HepG2 (cell line): ENCODE measurements at regions not wholly inside any gene's neighbourhood (a gene's known extent, or its start where the extent isn't known, plus 50 kb on each side); places are given as distances from the start of the nearest gene placed in this dataset.
A peak's percentile ranks its signal among the peaks of the same experiment; 100 is the strongest.

ENCODE experiments used
- BORCS8-MEF2B ChIP-seq: sonication (generic); formaldehyde crosslinking; IDR thresholded peaks from 2 replicates; pipeline ENCODE4 v1.8.0; 2022; ENCODE audit warnings: mild to moderate bottlenecking, missing genetic modification reagents
- CREBL2 ChIP-seq: sonication (generic); formaldehyde crosslinking; IDR thresholded peaks from 2 replicates; pipeline ENCODE4 v1.8.1; 2023; ENCODE audit warnings: missing genetic modification reagents, mild to moderate bottlenecking, borderline replicate concordance
- DNMT1 ChIP-seq: sonication (generic); formaldehyde crosslinking; IDR thresholded peaks from 2 replicates; pipeline ENCODE4 v1.5.1; 2020; ENCODE audit warnings: mild to moderate bottlenecking, missing genetic modification reagents
- FOXK2 ChIP-seq: fragments of 450-650 bp; IDR thresholded peaks from 2 replicates; pipeline ENCODE4 v1.6.1; 2016
- JARID2 ChIP-seq: sonication (generic); formaldehyde crosslinking; IDR thresholded peaks from 2 replicates; pipeline ENCODE4 v1.8.1; 2023; ENCODE audit warnings: missing genetic modification reagents, inconsistent platforms; ENCODE audit not compliant: insufficient replicate concordance
- NBN ChIP-seq: fragments of 450-650 bp; conservative IDR thresholded peaks from 2 replicates; pipeline ENCODE4 v1.6.1; 2017
- NFE2 ChIP-seq: sonication (generic); formaldehyde crosslinking; IDR thresholded peaks from 2 replicates; pipeline ENCODE4 v1.4.0; 2020; ENCODE audit warnings: missing genetic modification reagents
- NR2C2 ChIP-seq: sonication (generic); formaldehyde crosslinking; IDR thresholded peaks from 2 replicates; pipeline ENCODE4 v1.4.0; 2020; ENCODE audit warnings: missing genetic modification reagents, mild to moderate bottlenecking, moderate library complexity, borderline replicate concordance
- SOX5 ChIP-seq: IDR thresholded peaks from 2 replicates; pipeline ENCODE4 v1.6.1; 2016; ENCODE audit warnings: borderline replicate concordance
- ZBED4 ChIP-seq: sonication (generic); formaldehyde crosslinking; IDR thresholded peaks from 2 replicates; pipeline ENCODE4 v1.4.0; 2020; ENCODE audit warnings: missing genetic modification reagents, borderline replicate concordance
- ZBTB7B ChIP-seq: sonication (generic); formaldehyde crosslinking; IDR thresholded peaks from 2 replicates; pipeline ENCODE4 v1.4.0; 2020; ENCODE audit warnings: missing genetic modification reagents
- ZFP36 ChIP-seq: fragments of 150-350 bp; IDR thresholded peaks from 2 replicates; pipeline ENCODE4 v1.6.1; 2018; ENCODE audit warnings: borderline replicate concordance, low read length, low read depth; ENCODE audit not compliant: partially characterized antibody
- ZFY ChIP-seq: sonication (generic); formaldehyde crosslinking; IDR thresholded peaks from 2 replicates; pipeline ENCODE4 v1.4.0; 2020; ENCODE audit warnings: missing genetic modification reagents
- ZFYVE20 ChIP-seq: sonication (generic); formaldehyde crosslinking; IDR thresholded peaks from 2 replicates; pipeline ENCODE4 v1.8.0; 2023; ENCODE audit warnings: low read depth, mild to moderate bottlenecking, moderate library complexity, missing genetic modification reagents, borderline replicate concordance
- ZNF18 ChIP-seq: sonication (generic); formaldehyde crosslinking; IDR thresholded peaks from 2 replicates; pipeline ENCODE4 v1.8.0; 2022; ENCODE audit warnings: mild to moderate bottlenecking, missing genetic modification reagents; ENCODE audit not compliant: insufficient replicate concordance
- ZNF256 ChIP-seq: sonication (generic); formaldehyde crosslinking; conservative IDR thresholded peaks from 2 replicates; pipeline ENCODE4 v1.4.0; 2020; ENCODE audit warnings: missing genetic modification reagents
- ZNF263 ChIP-seq: sonication (generic); formaldehyde crosslinking; IDR thresholded peaks from 2 replicates; pipeline ENCODE4 v1.4.0; 2020; ENCODE audit warnings: missing genetic modification reagents
- ZNF414 ChIP-seq: sonication (generic); formaldehyde crosslinking; IDR thresholded peaks from 2 replicates; pipeline ENCODE4 v1.5.0; 2020; ENCODE audit warnings: missing genetic modification reagents
- ZNF44 ChIP-seq: sonication (generic); formaldehyde crosslinking; IDR thresholded peaks from 2 replicates; pipeline ENCODE4 v1.5.1; 2020; ENCODE audit warnings: mild to moderate bottlenecking, missing genetic modification reagents
- ZNF597 ChIP-seq: sonication (generic); formaldehyde crosslinking; IDR thresholded peaks from 2 replicates; pipeline ENCODE4 v1.5.0; 2020; ENCODE audit warnings: missing genetic modification reagents
- ZNF674 ChIP-seq: sonication (generic); formaldehyde crosslinking; IDR thresholded peaks from 2 replicates; pipeline ENCODE4 v1.5.0; 2020; ENCODE audit warnings: low read depth, mild to moderate bottlenecking, missing genetic modification reagents

- TF ChIP-seq ZNF597 (CRISPR knock-in tag) (no peak), FOXK2 (no peak), SOX5 (peak; percentile 94), JARID2 (CRISPR knock-in tag) (no peak), ZFP36 (no peak), ZNF414 (CRISPR knock-in tag) (peak; percentile 88; the same call in 1 of the 2 replicates), ZFYVE20 (no peak), DNMT1 (CRISPR knock-in tag) (no peak), ZBED4 (CRISPR knock-in tag) (no peak), NBN (no peak), ZNF44 (CRISPR knock-in tag) (no peak), BORCS8-MEF2B (CRISPR knock-in tag) (0 out of 2 replicates have a peak, but pooled peaks have one; percentile 48), ZNF263 (CRISPR knock-in tag) (no peak; the same call in 1 of the 2 replicates), NFE2 (CRISPR knock-in tag) (no peak; the same call in 1 of the 2 replicates), ZNF18 (CRISPR knock-in tag) (no peak), ZBTB7B (CRISPR knock-in tag) (peak; percentile 93), ZFY (CRISPR knock-in tag) (no peak), NR2C2 (CRISPR knock-in tag) (no peak), ZNF674 (CRISPR knock-in tag) (no peak), ZNF256 (no peak), CREBL2 (CRISPR knock-in tag) (no peak)
Measured at GRCh38 chr1:88175631-88176226, 508.3 kb upstream of the PKN2 start (continued).
